HG02885 (cell line): ENCODE measurements at regions not wholly inside any gene's neighbourhood (a gene's known extent, or its start where the extent isn't known, plus 50 kb on each side); places are given as distances from the start of the nearest gene placed in this dataset.

ENCODE experiments used
- ATAC-seq: cut with Tn5 transposase; IDR thresholded peaks from one replicate; pipeline ENCODE4 v1.9.1; 2021; ENCODE audit warnings: mild to moderate bottlenecking; ENCODE audit not compliant: unreplicated experiment, poor library complexity

DNA sequence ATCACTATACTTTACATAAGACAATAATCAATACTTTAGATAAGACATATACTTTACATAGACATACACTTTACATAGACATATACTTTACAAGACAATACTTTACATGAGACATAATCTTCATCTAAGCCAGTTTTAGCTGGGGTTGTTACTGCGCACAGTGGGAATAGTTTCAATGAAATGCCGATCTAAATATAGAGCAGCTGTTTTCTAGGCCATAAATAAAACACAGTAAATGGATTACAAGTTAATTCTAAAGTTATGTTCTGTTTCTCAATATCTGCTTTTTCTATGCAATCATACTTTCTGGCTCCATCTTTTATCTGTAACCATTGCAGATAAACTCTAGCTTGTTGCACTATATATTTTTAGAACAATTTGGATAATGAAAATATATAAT, 1470.6 kb upstream of the PABPC4L start:
- no peak for ATAC-seq

GRCh38 chr4:135670548-135670947, 1469.0 kb upstream of the PABPC4L start:
- no peak for ATAC-seq
